ENCODE measurements at regions not wholly inside any gene's neighbourhood (a gene's known extent, or its start where the extent isn't known, plus 50 kb on each side); places are given as distances from the start of the nearest gene placed in this dataset.

DNA sequence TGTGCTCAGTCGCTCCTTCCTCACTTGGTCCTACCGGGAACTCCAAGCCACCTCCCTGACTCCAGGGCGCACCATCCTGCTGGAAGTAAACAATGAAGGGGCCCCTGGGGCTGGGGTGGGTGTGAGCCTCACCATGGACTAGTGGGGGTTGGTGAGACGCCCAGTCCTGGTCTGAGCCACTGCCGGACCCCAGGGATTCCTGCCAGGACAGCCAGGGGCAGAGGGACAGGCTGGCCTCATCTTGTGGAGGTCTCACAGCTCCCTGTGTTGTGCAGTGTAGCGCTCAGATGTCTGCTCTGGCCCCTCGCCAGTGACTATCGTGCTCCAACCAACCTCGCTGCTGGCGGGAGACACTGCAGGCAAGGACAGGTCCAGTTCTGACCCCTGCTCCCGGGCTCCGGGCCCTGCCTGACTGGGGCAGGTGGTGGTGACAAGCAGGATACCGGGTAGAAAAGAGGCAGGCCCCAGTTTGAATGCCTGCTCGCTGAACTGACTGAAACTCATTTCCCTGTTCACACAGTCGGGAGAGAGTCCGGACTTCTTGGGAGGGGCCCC is 1021.4 kb downstream of the BRD1 start:
- no peak for DNase-seq

DNA sequence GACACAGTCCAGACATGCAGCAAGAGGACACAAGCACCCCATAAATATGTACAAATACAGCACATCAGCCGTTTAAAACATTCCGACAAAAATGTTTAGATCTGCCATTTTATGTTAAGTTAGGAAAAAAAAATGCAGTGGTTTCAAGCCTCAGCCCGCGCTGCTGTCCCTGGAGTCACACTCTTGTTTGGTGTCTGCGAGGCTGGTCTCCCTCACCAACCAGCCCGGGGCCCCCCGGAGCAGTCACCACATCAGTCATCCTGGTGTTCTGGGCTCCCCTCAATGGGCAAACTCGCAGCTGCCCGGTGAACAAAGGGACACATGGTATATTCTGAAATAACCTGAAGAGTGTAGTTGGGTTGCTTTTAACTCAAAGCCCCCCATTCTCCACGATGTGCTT is 1022.2 kb downstream of the BRD1 start:
- DNase-seq = no peak

DNA sequence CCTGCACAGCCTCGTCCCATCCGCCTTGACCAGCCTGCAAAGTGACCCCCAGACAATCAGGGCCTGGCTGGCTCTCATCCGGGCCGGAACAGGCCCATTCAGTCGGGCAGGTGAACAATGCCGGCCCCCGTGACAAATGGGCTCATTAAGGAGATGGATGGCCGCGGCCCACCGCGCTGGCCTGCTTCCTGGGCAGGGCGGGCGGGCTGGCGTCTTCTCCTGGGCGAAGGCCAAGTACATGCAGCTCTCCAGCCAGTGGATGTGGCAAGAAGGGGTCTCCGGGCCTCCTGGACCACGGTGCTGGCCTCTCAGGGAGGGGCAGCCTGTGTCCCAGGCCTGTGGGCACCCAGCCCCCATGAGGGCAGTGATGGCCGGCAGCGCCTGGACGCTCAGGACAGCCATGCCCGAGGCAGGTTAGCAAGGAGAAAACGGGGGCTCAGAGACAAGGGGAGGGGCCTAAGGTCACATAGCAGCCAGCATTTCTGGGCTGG is 1022.8 kb downstream of the BRD1 start:
- no peak for DNase-seq

DNA sequence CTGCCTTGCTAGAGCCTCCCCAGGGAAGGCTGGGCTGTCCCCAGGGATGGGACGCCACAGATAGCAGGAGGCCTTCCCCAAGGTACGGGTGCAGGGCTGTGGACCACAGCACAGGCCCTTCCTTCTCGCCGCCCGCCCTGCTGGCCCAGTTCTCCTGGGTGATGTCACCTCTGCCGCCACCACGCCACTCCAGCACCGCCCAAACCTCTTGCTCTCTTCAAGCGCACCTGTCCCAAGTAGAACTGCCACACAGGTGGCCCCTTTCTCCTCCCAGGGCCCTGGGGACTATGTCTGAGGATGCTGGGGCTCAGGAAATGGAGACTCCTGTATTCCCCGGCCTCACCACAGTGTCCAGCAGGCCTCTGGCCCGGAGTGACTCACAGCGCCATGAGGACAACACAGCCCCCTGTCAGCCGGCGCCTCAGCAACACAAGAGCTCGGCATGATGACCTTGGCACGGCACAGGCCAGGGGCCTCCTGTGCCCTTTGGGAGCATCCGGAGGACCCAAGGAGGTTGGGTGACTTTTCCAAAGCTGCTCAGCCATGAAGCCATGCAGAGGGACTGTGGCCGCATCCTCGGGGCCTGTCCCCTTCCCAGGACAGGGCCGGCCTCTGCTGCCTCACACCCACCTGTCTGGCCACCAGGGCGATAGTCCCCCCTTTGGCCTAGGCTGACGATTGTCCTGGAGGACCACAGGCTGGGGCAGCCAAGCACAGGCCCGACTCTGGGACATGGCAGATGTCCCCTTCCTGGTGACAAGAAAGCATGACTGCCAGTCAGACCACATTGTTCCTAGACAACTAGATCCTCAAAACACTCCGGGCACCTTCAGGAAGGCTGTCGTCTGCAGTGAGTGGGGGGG is 1023.5 kb downstream of the BRD1 start:
- DNase-seq = no peak

DNA sequence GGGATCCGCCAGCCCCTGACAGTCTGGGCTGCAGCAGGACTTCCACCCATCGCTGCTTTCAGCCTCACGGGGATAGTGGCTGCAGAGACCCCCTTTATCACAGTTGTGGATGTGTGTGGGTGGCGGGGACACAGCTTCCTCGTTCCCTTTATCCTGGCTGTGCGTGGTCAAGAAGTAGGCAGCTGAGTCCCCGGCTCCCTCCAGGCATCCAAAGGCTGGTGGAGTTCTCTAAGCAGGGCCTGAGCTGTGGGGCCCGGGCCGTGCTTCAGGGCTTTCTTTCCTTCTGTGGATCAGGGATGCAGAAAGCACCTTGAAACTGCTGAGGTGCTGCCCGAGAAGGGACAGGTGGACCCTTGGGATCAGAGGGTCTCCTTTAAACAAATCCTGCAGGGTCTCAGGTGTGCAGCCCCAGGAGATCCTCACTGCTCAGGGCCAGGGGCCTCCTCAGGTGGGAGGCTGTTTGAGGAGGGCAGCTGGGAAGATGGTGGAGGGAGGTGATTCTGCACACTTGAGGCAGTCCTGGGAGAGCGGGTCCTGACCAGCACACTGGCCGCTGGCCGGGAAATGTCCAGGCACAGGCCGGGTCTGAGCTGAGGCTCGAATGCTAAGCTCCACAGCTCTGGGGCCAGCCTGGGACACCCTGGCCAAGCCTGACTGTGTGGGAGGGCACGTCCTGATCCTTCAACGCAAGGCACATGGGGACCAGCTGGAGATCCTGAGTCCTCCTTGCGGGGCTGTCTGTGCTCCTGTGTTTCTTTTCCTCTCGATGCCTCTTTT is 1024.3 kb downstream of the BRD1 start:
- no peak for DNase-seq

DNA sequence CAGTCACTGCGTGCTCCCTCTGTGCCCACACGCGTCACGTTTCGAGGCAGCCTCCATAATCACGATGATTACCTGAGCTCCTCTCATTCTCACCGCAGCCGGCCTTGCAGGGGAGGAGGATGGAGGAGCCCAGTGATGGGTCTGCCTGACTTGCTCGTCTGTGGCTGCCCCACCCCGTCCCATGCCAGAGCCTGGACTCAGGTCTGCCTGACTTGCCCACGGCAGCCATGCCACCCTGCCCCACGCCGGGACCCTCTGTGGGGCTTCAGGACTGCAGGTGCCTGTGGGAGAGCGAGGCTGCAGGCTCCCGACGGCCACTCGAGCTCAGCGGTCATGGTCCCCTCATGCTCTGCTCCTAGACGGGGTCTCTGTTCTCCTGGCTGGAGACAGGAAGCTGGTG is 1025.1 kb downstream of the BRD1 start:
- no peak for DNase-seq

DNA sequence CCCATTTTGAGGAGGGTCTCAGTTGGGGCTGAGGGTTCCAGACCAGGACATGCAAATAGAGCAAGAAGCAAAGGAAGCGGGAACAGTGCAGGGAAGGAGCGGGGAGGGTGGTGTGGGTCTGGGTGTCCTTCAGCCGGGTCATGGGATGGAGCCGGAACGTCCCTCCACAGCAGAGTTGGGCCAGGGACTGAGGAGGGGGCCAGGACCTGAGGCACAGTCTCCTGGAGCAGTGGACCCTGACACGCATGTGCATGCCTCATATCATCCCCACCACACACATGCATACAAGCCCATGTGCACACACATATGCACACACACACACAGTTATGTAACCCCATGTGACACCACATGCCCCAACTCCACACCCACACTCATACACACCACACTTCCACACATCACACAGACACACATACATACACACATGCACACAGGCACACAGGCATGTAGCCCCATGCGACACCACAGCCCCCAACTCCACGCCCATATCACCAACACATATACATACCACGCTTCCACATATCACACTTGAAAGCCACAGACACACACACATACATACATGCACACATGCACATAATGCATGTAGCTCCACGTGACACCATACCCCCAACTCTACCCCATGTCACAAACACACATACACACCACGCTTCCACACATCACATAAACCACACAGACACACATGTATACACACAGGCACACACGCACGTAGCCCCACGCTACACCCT is 1026.6 kb downstream of the BRD1 start:
- DNase-seq = no peak

DNA sequence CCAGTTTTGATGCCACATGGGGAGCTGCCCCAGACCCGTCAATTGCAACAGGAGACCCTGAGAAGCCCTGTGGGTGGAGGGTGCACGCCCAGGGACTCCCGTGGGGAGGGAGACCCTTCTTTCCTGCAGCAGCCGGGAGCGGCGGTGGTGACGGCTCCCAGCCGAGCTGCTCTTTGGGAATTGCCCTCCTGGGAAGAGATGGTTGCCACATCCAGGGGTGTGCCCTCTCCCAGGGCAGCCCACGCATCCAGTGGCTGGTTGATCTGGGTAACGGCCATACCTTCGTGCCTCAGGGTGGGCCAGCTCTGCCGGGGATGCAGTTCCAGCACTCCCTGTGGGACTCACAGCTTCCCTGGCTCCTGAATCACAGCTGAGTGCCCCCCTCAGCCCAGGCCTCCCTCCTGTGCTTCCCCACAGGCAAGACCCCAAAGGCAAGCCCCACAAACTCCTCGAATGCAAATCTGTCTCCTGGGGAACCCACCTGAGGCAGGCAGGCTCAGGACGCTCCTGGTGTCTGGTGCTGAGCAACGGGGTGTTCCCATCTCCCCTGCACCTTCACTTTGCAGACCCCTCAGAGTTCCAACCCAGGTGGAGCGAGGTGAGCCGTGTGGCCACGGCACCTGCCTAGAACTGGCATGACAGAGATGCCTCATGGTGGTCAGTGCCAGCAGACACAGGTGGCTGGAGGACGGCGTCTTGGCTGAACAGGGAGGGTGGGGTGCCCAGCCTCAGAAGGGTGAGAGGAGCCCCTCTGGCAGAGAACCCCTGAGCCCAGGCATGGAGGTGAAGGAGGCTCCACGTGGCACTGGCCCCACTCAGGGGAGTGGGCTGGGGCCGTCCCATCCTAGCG is 1027.4 kb downstream of the BRD1 start:
- DNase-seq = no peak

DNA sequence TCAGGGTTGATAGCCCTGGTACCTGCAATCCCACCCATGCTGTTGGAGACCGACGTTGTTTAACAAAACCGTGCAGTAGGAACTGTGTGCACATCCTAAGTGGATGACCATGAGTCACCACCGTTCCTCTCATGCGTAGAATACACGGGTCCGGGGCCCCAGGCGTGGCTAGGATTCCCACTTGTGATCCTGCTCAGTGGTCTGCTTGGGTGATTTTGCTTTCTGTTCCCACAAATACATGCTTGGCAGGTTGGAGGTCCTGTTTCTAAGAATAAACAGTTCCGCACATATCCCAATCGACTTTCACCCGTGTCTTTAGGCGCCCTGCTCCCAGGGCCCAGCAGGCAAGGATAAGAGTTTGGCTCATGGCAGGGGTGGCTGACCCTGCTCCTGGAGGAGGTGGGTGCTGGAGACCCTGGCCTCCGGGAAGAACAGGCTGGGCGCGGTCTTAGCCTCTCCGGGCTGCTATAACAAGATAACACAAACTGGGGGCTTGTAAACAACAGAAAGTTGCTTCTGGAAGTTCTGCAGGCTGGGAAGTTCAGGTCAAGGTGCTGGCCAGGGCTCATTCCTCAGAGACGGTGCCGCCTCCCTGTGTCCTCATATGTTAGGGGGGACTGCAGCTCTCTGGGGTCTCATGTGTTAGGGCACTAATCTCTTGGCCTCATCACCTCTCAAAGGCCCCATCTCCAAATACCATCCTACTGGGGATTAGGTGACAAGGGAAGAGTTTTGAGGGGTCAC is 1028.3 kb downstream of the BRD1 start:
- DNase-seq = no peak

DNA sequence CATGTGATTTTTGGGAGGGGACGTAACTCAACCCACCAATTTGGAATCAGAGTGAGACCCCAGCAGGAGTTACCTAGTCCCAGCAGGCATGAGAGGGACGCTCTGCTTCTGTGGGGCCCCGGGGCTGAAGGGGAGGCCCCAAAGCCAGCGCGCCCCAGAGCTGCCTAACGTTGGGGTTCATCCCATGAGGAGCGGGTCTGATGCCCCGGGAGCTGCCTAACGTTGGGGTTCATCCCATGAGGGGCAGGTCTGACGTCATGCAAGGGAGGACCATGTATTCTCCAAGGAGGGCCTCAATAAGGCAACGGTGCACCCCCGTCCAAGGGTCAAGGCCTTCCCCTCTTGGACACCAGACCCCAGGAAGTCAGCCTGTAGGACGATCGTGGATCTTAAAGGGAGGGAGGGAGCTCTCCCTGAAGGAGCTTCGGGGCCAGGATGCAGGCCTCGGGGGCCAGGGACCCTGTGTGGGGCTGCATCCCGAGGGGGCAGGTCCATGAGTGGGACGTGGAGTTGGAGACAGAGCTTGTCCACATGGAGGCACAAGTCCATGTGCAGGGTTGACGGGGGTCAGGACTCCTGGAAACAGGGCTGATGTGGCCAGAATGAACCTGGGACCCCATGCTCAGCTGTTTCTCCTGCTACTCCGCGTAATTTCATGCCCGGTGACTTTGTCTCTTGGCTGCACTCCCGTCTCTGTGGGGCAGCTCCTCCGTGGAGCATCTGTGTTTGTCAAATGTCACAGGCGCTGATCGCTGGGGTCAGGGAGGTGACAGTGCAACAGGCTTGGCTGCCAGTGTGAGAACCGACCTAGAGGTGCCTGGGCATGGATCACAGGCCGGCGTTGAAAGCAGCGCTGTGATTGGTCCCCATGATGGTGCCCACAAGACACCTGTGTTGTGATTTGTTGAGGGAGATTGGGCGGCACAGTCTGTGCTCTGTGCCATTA is 1029.1 kb downstream of the BRD1 start:
- DNase-seq = no peak

DNA sequence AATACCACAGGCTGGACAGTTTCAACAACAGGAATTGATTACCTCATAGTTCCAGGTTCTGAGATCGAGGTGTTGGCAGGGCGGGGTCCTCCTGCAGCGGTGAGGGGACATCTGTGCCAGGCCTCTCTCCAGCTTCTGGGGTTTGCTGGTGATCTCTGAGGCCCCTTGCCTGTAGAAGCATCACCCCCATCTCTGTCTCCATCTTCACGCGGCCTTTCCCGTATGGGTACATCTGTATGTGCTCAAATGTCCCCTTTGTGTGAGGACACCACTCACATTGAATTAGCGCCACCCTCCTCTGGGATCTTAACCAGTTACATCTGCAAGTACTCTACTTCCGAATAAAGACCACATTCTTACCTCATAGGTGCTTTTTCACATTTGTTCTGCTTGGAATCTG is 1029.9 kb downstream of the BRD1 start:
- DNase-seq = no peak

DNA sequence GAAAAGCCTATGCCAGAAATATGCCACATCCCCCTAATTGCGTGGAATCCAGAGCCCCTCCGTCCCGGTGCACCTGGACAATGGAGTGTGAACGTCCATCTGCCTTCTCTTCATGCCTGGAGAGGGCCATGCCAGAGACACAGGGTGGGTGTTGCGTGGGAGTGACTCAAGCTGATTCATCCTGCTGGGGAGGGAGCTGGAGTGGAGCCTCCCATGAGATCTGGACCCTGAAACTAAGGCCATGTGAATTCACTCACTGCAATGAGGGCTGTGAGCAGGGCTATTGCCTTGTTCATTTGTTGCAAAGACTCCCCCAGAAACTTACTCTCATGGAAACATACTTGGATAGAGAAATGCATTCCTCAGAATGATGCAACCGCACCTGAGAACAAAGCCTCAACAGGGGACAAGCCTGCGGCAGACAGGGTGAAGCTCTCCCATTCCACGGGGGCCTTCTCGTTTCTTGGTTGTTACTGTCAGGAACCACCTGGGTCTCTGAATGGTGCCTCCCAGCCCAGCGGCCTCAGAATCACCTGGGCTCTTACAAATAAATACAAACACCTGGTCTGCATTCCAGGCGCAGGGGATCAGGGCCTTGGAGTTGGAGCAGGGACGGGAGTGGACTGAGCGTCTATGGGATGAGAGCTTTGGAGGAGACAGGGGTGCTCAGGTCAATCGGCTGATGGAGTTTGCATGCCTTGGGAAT is 1031.2 kb downstream of the BRD1 start:
- no peak for DNase-seq

DNA sequence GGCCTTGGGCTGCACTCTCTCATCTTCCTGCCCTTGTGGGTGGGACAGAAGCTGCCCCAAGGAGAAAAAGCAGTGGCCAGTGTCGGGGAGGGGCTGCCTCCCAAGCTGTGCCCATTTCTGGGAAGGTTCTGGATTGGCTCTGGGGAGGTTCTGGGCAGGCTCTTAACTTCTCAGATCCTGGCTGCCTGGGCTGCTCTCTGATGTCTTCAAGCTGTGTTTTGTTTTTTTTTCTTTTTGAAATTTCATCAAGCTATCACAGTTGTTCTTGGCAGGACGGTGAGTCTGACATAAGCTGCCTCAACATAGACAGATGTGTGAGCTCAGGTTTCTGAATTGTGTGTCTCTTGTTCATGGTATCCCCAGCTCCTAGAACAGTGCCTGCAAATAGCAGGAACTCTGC is 1032.0 kb downstream of the BRD1 start:
- DNase-seq = no peak

DNA sequence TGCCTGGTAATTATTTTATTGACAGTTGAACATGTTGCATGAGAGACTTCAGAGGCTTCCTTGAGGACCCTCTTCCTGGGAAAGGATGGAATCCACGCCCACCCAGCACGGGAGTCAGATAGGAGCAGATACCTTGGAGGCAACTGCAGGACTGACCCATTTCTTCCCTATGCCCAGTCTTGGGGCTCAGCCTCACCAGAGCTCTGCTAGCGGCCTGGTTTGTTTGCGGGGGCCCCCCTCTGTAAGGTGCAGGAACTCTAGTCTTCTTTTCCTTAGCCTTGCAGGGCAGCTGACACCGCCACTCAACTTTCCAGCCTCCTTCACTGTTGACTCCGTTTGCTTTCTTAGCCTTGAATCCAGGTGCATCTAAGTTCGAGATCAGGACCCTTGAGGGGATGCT is 1032.8 kb downstream of the BRD1 start:
- DNase-seq = no peak

DNA sequence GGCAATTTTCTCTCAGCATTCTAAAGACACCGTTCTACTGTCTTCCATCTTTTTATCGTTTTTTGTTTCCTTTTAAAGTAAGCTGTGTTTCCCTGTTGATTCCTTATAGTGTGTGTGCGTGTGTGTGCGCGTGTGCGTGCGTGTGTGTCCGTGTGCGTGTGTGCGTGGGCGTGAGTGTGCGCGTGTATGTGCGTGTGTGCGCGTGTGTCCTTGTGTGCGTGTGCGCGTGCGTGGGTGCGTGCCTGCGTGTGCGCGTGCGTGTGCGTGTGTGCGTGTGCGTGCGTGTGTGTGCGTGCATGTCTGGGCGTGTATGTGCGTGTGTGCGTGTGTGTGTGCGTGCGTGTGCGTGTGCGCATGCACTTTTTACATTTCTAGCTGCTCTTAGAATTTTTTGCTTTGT is 1033.7 kb downstream of the BRD1 start:
- no peak for DNase-seq

DNA sequence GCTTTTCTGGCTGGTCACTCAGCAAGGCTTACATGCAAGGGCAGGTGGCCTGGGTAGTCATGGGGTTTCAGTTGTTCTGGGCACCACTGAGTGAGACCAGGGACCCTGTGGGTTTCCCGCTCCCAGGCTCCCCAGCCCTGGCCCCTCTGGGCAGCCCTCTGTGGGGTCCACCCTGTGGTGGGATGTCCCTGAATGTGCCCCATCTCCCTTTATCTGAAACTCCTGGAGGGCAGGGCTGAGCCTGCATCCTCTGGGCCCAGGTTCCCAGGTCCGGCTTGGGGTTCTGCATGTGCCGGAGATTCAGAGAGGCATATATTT is 1041.0 kb downstream of the BRD1 start:
- no peak for DNase-seq

DNA sequence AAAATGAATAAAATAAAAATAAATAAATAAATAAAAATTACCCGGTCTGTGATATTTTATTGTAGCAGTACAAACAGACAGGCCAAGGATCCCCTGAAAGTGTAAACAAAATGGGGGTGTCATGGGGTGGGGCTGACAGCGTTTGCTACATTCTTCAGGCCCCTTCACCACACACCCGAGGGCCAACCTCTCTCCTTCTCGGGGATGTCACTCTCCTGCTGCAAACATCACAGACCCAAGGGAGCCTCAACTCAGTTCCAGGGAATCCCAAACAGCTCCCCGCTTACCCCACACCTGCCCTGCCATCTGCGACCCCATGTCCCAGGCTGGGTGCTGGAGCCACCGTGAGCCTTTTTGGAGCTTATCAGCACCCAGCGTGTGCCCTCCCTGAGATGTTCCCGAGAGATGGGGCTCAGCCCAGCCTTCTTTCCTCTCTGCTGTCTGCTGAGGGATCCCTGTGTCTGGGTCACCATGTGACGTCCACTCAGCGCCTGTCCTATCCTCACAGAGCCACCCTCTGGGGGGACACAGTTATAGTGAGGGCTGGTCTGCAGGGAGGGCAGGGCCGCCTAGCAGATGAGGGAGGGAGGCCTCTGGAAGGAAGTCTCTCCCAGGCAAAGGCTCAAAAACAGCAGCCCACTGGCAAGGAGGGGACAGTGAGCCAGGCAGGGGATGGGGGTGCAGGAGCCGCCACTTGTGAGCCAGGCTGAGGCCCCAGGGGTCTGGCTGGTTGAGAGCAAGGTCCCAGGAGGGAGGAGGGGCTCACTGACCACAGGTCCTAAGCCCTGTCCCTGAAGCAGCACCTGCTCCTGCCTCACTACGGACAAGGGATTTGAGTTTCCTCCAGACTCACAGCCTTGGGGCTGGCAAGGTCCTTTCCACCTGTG is 1041.6 kb downstream of the BRD1 start:
- DNase-seq = no peak

DNA sequence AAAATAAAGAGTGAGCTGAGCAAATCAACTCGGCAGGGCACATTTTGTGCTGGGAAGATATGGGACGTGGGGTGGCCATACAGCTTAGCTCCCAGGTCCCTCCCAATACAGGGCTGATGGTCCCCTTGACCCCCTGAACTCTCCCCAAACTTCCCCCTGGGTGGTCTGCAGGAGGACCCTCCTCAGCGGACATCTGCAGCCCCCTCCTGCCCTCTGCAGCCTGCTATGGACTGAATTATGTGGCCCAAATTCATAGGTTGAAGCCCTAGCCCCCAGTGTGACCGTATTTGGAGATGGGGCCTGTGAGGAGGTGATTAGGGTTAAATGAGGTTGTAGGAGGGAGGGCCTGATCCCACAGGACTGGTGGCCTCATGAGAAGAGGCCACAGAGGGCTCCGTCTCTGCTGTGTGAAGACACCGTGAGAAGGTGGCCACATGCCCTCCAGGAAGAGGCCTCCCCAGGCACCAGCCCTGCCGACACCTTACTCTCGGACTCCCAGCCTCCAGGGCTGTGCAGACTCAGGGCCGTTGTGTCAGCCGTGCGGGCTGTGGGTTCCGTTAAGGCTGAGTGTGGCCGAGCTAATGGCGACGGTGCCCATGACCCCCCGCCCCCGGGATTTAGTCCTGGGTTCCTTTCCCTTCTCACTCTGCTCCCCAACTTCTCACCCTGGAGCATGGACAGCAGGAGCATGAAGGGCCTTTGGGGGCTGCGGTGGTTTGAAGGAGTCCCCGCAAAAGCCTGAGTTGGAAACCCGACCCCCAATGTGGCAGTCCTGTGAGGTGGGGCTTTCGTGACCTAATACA is 1042.8 kb downstream of the BRD1 start:
- DNase-seq = no peak
